ENCODE measurements at regions not wholly inside any gene's neighbourhood (a gene's known extent, or its start where the extent isn't known, plus 50 kb on each side); places are given as distances from the start of the nearest gene placed in this dataset.

GRCh38 chr13:22128441-22129408 is 457.9 kb downstream of the FGF9 start:
- no peak overlapping the region for H3K4me3 ChIP-seq
- H3K27ac ChIP-seq, result no peak overlapping the region
- DNase-seq (ENCODE audit: low spot score in 2 of 2), result no peak
- intact Hi-C loops (cut with DNase I; ENCODE audit: low total_unique reads), result no loop called here
- no peaks in the 10 kb centered on the region for H3K36me3 ChIP-seq
- peaks cover 0 to 4% of the 10 kb centered on the region in 2 donors for H3K27me3 ChIP-seq
- TF ChIP-seq POLR2AphosphoS5 (IDR thresholded peaks at IDR 0.05), result no peak
- no peak for TF ChIP-seq POLR2A (IDR thresholded peaks at IDR 0.05)
- TF ChIP-seq CTCF (IDR thresholded peaks at IDR 0.05), result no peak
- H3K9me3 ChIP-seq, result peaks cover 5 to 7% of the 10 kb centered on the region in 2 donors
- no peaks in the 10 kb centered on the region for H3K4me1 ChIP-seq

DNA sequence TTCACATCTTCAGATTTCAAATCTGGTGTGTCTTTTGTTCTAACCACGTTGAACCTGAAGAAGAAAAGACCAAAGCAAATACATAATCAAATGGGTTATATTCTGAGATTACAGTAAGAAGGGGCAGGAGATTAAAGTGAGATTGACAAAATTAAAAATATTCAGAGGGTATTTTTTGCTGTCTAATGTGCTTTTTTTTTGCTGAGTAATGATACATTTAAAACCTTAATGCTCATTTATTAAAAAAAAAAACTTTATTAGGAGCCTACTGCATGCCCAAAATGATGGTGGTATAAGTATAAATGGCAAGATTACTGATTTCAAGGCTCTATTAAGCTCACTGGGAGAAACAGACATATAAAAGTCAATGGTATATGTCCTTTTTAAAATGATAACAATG is 459.4 kb downstream of the FGF9 start:
- no peaks in the 10 kb centered on the region for H3K36me3 ChIP-seq
- no peak for TF ChIP-seq POLR2AphosphoS5 (IDR thresholded peaks at IDR 0.05)
- no peak for TF ChIP-seq POLR2A (IDR thresholded peaks at IDR 0.05)
- TF ChIP-seq CTCF (IDR thresholded peaks at IDR 0.05), result no peak
- intact Hi-C loops (cut with DNase I; ENCODE audit: low total_unique reads), result no loop called here
- no peak overlapping the region for H3K4me3 ChIP-seq
- no peak overlapping the region for H3K27ac ChIP-seq
- H3K4me1 ChIP-seq, result no peaks in the 10 kb centered on the region
- H3K9me3 ChIP-seq, result peaks cover 5 to 7% of the 10 kb centered on the region in 2 donors
- DNase-seq (ENCODE audit: low spot score in 2 of 2), result no peak
- peaks cover 0 to 4% of the 10 kb centered on the region in 2 donors for H3K27me3 ChIP-seq

DNA sequence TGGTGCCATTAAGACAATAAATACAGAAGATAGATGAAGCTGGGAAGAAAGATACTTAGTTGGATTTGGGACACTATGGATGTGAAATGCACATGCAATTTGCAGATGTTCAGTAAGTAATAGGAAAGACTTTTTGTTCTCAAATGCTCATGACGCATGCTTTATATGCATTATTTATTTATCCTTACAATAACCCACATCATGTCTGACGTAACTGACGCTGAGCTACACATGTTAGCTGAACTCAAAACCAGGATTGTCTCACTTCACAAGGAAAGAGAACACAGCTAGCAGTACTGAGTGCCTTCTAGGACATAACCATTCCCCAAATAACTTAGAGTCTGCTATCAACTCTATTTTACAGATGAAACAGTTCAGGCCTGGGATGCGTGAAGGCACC is 463.4 kb downstream of the FGF9 start:
- Histone ChIP-seq H3K4me1 (no peaks in the 10 kb centered on the region), H3K36me3 (no peaks in the 10 kb centered on the region), H3K4me3 (no peak overlapping the region), H3K9me3 (peaks cover 2 to 5% of the 10 kb centered on the region in 2 donors), H3K27me3 (peaks cover 0 to 4% of the 10 kb centered on the region in 2 donors), H3K27ac (no peak overlapping the region)
- TF ChIP-seq POLR2AphosphoS5 (IDR thresholded peaks at IDR 0.05) (no peak), POLR2A (IDR thresholded peaks at IDR 0.05) (no peak)
- no peak for DNase-seq (ENCODE audit: low spot score in 2 of 2)
- intact Hi-C loops (cut with DNase I; ENCODE audit: low total_unique reads), result no loop called here

DNA sequence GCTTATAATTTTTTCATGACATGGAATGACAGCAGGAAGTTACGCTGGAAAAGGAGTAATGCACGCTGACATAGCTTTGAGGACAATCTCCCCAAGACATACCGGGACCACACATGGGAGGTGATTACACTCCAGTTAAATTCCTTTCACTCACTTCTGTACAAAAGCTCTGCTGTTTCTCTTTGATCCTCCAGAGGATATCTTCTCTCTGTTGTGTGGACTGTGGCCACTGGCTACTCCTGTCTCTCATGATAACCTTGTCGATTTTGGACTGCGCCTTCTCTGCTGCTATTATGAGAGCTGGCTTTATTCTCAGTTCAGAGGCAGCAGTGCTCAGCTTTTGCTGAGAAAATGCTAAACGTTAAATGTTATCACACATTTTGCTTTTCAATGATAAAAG is 464.6 kb downstream of the FGF9 start:
- Histone ChIP-seq H3K27ac (no peak overlapping the region), H3K4me3 (no peak overlapping the region), H3K9me3 (no peaks in the 10 kb centered on the region), H3K27me3 (no peaks in the 10 kb centered on the region), H3K36me3 (no peaks in the 10 kb centered on the region), H3K4me1 (no peaks in the 10 kb centered on the region)
- DNase-seq (ENCODE audit: low spot score in 2 of 2), result no peak
- no peak for TF ChIP-seq POLR2A (IDR thresholded peaks at IDR 0.05)
- no peak for TF ChIP-seq POLR2AphosphoS5 (IDR thresholded peaks at IDR 0.05)
- no peak for TF ChIP-seq CTCF (IDR thresholded peaks at IDR 0.05)
- intact Hi-C loops (cut with DNase I; ENCODE audit: low total_unique reads), result no loop called here

DNA sequence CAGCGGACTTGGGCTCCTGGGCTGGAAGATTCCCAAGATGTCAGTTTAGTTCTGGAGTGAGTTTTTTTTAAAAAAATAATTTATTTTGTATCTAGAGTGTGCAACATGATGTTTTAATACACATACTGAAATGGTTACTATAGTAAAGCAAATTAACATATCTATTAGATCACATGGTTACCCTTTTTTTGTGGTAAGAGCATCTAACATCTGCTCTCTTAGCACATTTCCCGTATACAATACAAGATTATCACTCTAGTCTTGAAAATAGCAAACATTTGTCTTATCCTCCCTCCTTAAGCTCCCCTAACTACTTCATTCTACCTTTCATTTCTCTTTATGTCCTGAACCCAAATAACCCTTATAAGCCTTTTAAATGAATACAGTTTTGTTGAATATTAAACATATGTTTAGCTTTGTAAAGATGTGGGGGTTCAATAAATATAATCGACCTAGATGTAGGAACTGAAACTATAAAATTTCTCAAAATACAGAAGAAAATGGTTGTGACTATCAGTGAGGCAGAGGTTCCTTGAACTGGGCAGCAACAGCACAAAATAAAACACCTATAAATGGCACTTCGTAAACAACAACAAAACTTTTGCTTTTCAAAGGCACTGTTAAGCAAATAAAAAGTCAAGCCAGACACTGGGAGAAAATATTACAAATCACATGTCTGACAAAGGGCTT is 466.6 kb downstream of the FGF9 start:
- no peak for DNase-seq (ENCODE audit: low spot score in 2 of 2)
- H3K4me3 ChIP-seq, result no peak overlapping the region
- H3K36me3 ChIP-seq, result no peaks in the 10 kb centered on the region
- no peak for TF ChIP-seq POLR2A (IDR thresholded peaks at IDR 0.05)
- no peak for TF ChIP-seq CTCF (IDR thresholded peaks at IDR 0.05)
- TF ChIP-seq POLR2AphosphoS5 (IDR thresholded peaks at IDR 0.05), result no peak
- intact Hi-C loops (cut with DNase I; ENCODE audit: low total_unique reads), result no loop called here
- H3K27me3 ChIP-seq, result no peaks in the 10 kb centered on the region
- no peaks in the 10 kb centered on the region for H3K9me3 ChIP-seq
- H3K27ac ChIP-seq, result no peak overlapping the region
- H3K4me1 ChIP-seq, result no peaks in the 10 kb centered on the region
